H9 (cell line): ENCODE measurements at regions not wholly inside any gene's neighbourhood (a gene's known extent, or its start where the extent isn't known, plus 50 kb on each side); places are given as distances from the start of the nearest gene placed in this dataset.

ENCODE experiments used
- DNase-seq: peaks from one replicate; pipeline ENCODE4 v3.0.0-alpha.2; 2017
- H2AFZ ChIP-seq: one replicate; pipeline ENCODE4 v1.6.1; 2013; ENCODE audit warnings: mild to moderate bottlenecking, low read length, control low read depth, moderate library complexity
- H2AK5ac ChIP-seq: 2 replicates; pipeline ENCODE4 v1.6.1; 2013; ENCODE audit warnings: low read length, control low read depth, mixed read lengths; ENCODE audit not compliant: insufficient read length
- H2BK120ac ChIP-seq: one replicate; pipeline ENCODE4 v1.6.1; 2013; ENCODE audit warnings: low read depth, mild to moderate bottlenecking, low read length, control low read depth, inconsistent platforms; ENCODE audit not compliant: poor library complexity, severe bottlenecking
- H2BK12ac ChIP-seq: 2 replicates; pipeline ENCODE4 v1.6.1; 2013; ENCODE audit warnings: low read length, control low read depth, mixed read lengths, low read depth; ENCODE audit not compliant: insufficient read length
- H2BK15ac ChIP-seq: 2 replicates; pipeline ENCODE4 v1.6.1; 2013; ENCODE audit warnings: low read depth, low read length, control low read depth
- H2BK20ac ChIP-seq: one replicate; pipeline ENCODE4 v1.6.1; 2013; ENCODE audit warnings: low read depth, mild to moderate bottlenecking, low read length, control low read depth, inconsistent platforms; ENCODE audit not compliant: poor library complexity, severe bottlenecking
- H2BK5ac ChIP-seq: 2 replicates; pipeline ENCODE4 v1.6.1; 2013; ENCODE audit warnings: low read length, control low read depth, mixed read lengths; ENCODE audit not compliant: insufficient read length
- H3K14ac ChIP-seq: 2 replicates; pipeline ENCODE4 v1.6.1; 2013; ENCODE audit warnings: low read length, control low read depth; ENCODE audit not compliant: insufficient read depth
- H3K18ac ChIP-seq: 2 replicates; pipeline ENCODE4 v1.6.1; 2013; ENCODE audit warnings: low read depth, mild to moderate bottlenecking, mixed read lengths, low read length, control low read depth; ENCODE audit not compliant: insufficient read length
- H3K23ac ChIP-seq: 2 replicates; pipeline ENCODE4 v1.6.1; 2013; ENCODE audit warnings: low read length, control low read depth, mixed read lengths, low read depth; ENCODE audit not compliant: insufficient read length
- H3K23me2 ChIP-seq: 2 replicates; pipeline ENCODE4 v1.6.1; 2013; ENCODE audit warnings: low read depth, mild to moderate bottlenecking, mixed read lengths, low read length, control low read depth; ENCODE audit not compliant: insufficient read length, poor library complexity, severe bottlenecking
- H3K27ac ChIP-seq: 2 replicates; pipeline ENCODE4 v1.5.1; 2013; ENCODE audit warnings: low read length, control low read depth, mixed read lengths, low read depth; ENCODE audit not compliant: insufficient read length
- H3K27me3 ChIP-seq: 2 replicates; pipeline ENCODE4 v1.6.1; 2013; ENCODE audit warnings: low read length, control low read depth, inconsistent platforms; ENCODE audit not compliant: insufficient read depth
- H3K4ac ChIP-seq: 2 replicates; pipeline ENCODE4 v1.6.1; 2013; ENCODE audit warnings: low read depth, mild to moderate bottlenecking, control low read depth, inconsistent platforms, low read length, moderate library complexity
- H3K4me1 ChIP-seq: 2 replicates; pipeline ENCODE4 v1.6.1; 2013; ENCODE audit warnings: low read length, control low read depth, inconsistent platforms; ENCODE audit not compliant: insufficient read depth
- H3K4me2 ChIP-seq: 2 replicates; pipeline ENCODE4 v1.6.1; 2013; ENCODE audit warnings: low read length, control low read depth, mixed read lengths; ENCODE audit not compliant: insufficient read length, insufficient read depth
- H3K56ac ChIP-seq: 2 replicates; pipeline ENCODE4 v1.6.1; 2013; ENCODE audit warnings: low read depth, mild to moderate bottlenecking, mixed read lengths, low read length, control low read depth; ENCODE audit not compliant: insufficient read length
- H3K79me1 ChIP-seq: 2 replicates; pipeline ENCODE4 v1.6.1; 2013; ENCODE audit warnings: low read depth, mild to moderate bottlenecking, moderate library complexity, low read length, control low read depth, inconsistent platforms; ENCODE audit not compliant: insufficient read depth, poor library complexity, severe bottlenecking
- H3K79me2 ChIP-seq: 2 replicates; pipeline ENCODE4 v1.6.1; 2013; ENCODE audit warnings: low read length, control low read depth, inconsistent platforms; ENCODE audit not compliant: insufficient read depth
- H3K9ac ChIP-seq: 2 replicates; pipeline ENCODE4 v1.6.1; 2013; ENCODE audit warnings: low read length, control low read depth, mixed read lengths; ENCODE audit not compliant: insufficient read length; ENCODE audit errors: extremely low read depth
- H3K9me3 ChIP-seq: one replicate; pipeline ENCODE4 v1.6.1; 2013; ENCODE audit warnings: low read depth, low read length, inconsistent platforms; ENCODE audit not compliant: control insufficient read depth
- H3T11ph ChIP-seq: one replicate; pipeline ENCODE4 v1.6.1; 2013; ENCODE audit warnings: mild to moderate bottlenecking, low read length, control low read depth, inconsistent platforms
- H4K20me1 ChIP-seq: one replicate; pipeline ENCODE4 v1.6.1; 2013; ENCODE audit not compliant: control insufficient read depth, insufficient read length, insufficient read depth
- H4K5ac ChIP-seq: 2 replicates; pipeline ENCODE4 v1.6.1; 2013; ENCODE audit warnings: low read depth, mild to moderate bottlenecking, mixed read lengths, low read length, control low read depth; ENCODE audit not compliant: insufficient read length
- H4K8ac ChIP-seq: replicated peaks from 2 replicates; pipeline ENCODE4 v1.6.1; 2013; ENCODE audit warnings: low read length, control low read depth, mixed read lengths, low read depth; ENCODE audit not compliant: insufficient read length
- H4K91ac ChIP-seq: 2 replicates; pipeline ENCODE4 v1.6.1; 2013; ENCODE audit warnings: low read depth, mild to moderate bottlenecking, moderate library complexity, mixed read lengths, low read length, control low read depth; ENCODE audit not compliant: insufficient read length
- H3K27ac Mint-ChIP-seq, 3 experiments: 2 replicates in 2 of 3; 3 replicates in 1 of 3; pipeline ENCODE4 v1.8.0; 2020 to 2021; ENCODE audit warnings: mixed read lengths in 3 of 3, mild to moderate bottlenecking in 1 of 3, moderate library complexity in 1 of 3
- H3K27me3 Mint-ChIP-seq: 2 replicates; pipeline ENCODE4 v1.8.0; 2021; ENCODE audit warnings: low read depth, mild to moderate bottlenecking, moderate library complexity, mixed read lengths
- H3K36me3 Mint-ChIP-seq, 3 experiments: 2 replicates in 2 of 3; 3 replicates in 1 of 3; pipeline ENCODE4 v1.8.0; 2020 to 2021; ENCODE audit warnings: low read depth in 3 of 3, mixed read lengths in 3 of 3; ENCODE audit not compliant: insufficient read depth in 1 of 3
- H3K4me1 Mint-ChIP-seq, 2 experiments: 2 replicates each; pipeline ENCODE4 v1.8.0; 2020; ENCODE audit warnings: mixed read lengths in 2 of 2
- H3K4me3 Mint-ChIP-seq, 2 experiments: 2 replicates in 1 of 2; 3 replicates in 1 of 2; pipeline ENCODE4 v1.8.0; 2020 to 2021; ENCODE audit warnings: mild to moderate bottlenecking in 2 of 2, mixed read lengths in 2 of 2, moderate library complexity in 1 of 2
- H3K9me3 Mint-ChIP-seq, 2 experiments: 2 replicates in 1 of 2; 3 replicates in 1 of 2; pipeline ENCODE4 v1.8.0; 2020; ENCODE audit warnings: mild to moderate bottlenecking in 2 of 2, mixed read lengths in 2 of 2, moderate library complexity in 1 of 2
- WGBS: extraction: QIAGEN DNeasy Blood & Tissue Kit; methylation state at CpG from one replicate; pipeline ENCODE4 v1.1.7; 2013; ENCODE audit warnings: missing lambda C conversion rate, low lambda C conversion rate, mixed read lengths; ENCODE audit not compliant: insufficient read length; ENCODE audit errors: extremely low coverage; 5-methylcytosine and 5-hydroxymethylcytosine counted together
- TF ChIP-seq, protein P1 (sequence below): fragments of 200-600 bp; sonication (generic); conservative IDR thresholded peaks from 3 replicates; pipeline ENCODE4 v1.8.0; 2021; ENCODE audit warnings: antibody characterized with exemption, mild to moderate bottlenecking

DNA sequence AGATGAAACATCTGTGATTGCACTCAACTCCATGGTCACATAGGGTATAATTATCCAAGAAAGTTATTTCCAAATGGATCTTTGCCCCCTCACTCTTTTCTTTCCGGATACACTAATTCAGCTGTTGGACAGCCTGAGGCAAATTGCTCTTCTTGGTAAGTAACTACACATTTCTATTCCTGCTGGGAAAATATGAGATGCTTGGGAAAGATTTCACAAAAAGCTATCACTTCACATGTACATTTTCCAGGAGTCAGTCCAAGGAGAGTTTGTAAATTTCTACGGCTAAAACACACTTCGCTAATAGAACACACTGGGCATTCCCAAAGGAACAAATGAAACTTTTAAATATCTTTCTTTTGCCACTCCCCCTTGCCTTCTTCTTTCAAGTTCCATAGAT lies 123.0 kb upstream of the GRIA1 start:
- H3K79me2 ChIP-seq = no peaks in the 10 kb centered on the region
- H2AK5ac ChIP-seq = no peak overlapping the region
- H3K27me3 Mint-ChIP-seq = no peaks in the 10 kb centered on the region
- H3T11ph ChIP-seq = no peak overlapping the region
- no peak overlapping the region for H3K9ac ChIP-seq
- H3K4me1 Mint-ChIP-seq = peaks cover 11 to 12% of the 10 kb centered on the region in 2 experiments
- H3K9me3 ChIP-seq = no peaks in the 10 kb centered on the region
- no peak overlapping the region for H2BK20ac ChIP-seq
- no peaks in the 10 kb centered on the region for H3K79me1 ChIP-seq
- WGBS = no CpG with 5 or more reads among the region's 3 CpGs
- no peak overlapping the region for H3K4ac ChIP-seq
- no peak overlapping the region for H3K4me3 Mint-ChIP-seq
- H3K4me1 ChIP-seq = no peaks in the 10 kb centered on the region
- 0 out of 7 replicates have a peak, but pooled peaks cover 0 to 4% (median 0%) of the 10 kb centered on the region in 3 experiments for H3K36me3 Mint-ChIP-seq
- no peak overlapping the region for H4K91ac ChIP-seq
- no peaks in the 10 kb centered on the region for H3K23me2 ChIP-seq
- H3K27ac ChIP-seq = no peak overlapping the region
- TF ChIP-seq, protein P1, sequence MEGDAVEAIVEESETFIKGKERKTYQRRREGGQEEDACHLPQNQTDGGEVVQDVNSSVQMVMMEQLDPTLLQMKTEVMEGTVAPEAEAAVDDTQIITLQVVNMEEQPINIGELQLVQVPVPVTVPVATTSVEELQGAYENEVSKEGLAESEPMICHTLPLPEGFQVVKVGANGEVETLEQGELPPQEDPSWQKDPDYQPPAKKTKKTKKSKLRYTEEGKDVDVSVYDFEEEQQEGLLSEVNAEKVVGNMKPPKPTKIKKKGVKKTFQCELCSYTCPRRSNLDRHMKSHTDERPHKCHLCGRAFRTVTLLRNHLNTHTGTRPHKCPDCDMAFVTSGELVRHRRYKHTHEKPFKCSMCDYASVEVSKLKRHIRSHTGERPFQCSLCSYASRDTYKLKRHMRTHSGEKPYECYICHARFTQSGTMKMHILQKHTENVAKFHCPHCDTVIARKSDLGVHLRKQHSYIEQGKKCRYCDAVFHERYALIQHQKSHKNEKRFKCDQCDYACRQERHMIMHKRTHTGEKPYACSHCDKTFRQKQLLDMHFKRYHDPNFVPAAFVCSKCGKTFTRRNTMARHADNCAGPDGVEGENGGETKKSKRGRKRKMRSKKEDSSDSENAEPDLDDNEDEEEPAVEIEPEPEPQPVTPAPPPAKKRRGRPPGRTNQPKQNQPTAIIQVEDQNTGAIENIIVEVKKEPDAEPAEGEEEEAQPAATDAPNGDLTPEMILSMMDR = no peak
- no peak overlapping the region for H3K56ac ChIP-seq
- no peak overlapping the region for H2BK5ac ChIP-seq
- H3K27ac Mint-ChIP-seq = no peak overlapping the region
- H3K4me2 ChIP-seq = no peak overlapping the region
- no peak overlapping the region for H4K8ac ChIP-seq
- H4K20me1 ChIP-seq = no peaks in the 10 kb centered on the region
- H3K23ac ChIP-seq = no peak overlapping the region
- peaks cover 3 to 4% of the 10 kb centered on the region in 2 experiments; a peak in 1 of 5 replicates for H3K9me3 Mint-ChIP-seq
- no peak overlapping the region for H2BK15ac ChIP-seq
- no peak overlapping the region for H3K14ac ChIP-seq
- no peak overlapping the region for H2BK12ac ChIP-seq
- H2AFZ ChIP-seq = no peak overlapping the region
- no peak for DNase-seq
- H2BK120ac ChIP-seq = no peak overlapping the region
- H3K18ac ChIP-seq = no peak overlapping the region
- no peak overlapping the region for H4K5ac ChIP-seq
- no peaks in the 10 kb centered on the region for H3K27me3 ChIP-seq
